KMS-11 (cell line): ENCODE measurements at regions not wholly inside any gene's neighbourhood (a gene's known extent, or its start where the extent isn't known, plus 50 kb on each side); places are given as distances from the start of the nearest gene placed in this dataset.
"Not testable (repeated sequence)": the region's sequence is repeated elsewhere in the genome, so short reads cannot be mapped to it uniquely, and the experiment has no call there.

Experiments
- H2AFZ ChIP-seq: fragments of 200-600 bp; sonication (generic); 2 replicates; pipeline ENCODE4 v1.6.1; 2016; ENCODE audit warnings: antibody characterized with exemption, mixed run types, low read depth
- H3K27ac ChIP-seq: fragments of 200-600 bp; sonication (generic); 2 replicates; pipeline ENCODE4 v1.6.1; 2016; ENCODE audit warnings: mild to moderate bottlenecking, mixed run types
- H3K27me3 ChIP-seq: fragments of 200-600 bp; sonication (generic); 2 replicates; pipeline ENCODE4 v1.6.1; 2017; ENCODE audit warnings: mild to moderate bottlenecking, low read depth, mixed run types, moderate library complexity; ENCODE audit not compliant: insufficient read depth
- H3K36me3 ChIP-seq: fragments of 200-600 bp; sonication (generic); 2 replicates; pipeline ENCODE4 v1.6.1; 2017; ENCODE audit warnings: mild to moderate bottlenecking, mixed run types; ENCODE audit not compliant: insufficient read depth
- H3K4me1 ChIP-seq: fragments of 200-600 bp; sonication (generic); 2 replicates; pipeline ENCODE4 v1.6.1; 2016; ENCODE audit warnings: mild to moderate bottlenecking, low read depth, mixed run types; ENCODE audit not compliant: poor library complexity, severe bottlenecking
- H3K4me2 ChIP-seq: fragments of 200-600 bp; sonication (generic); 2 replicates; pipeline ENCODE4 v1.7.0; 2016; ENCODE audit warnings: mild to moderate bottlenecking, mixed run types
- H3K4me3 ChIP-seq: fragments of 200-600 bp; sonication (generic); IDR thresholded peaks from 2 replicates; pipeline ENCODE4 v1.6.1; 2017; ENCODE audit warnings: low read depth, low read length, mixed read lengths; ENCODE audit not compliant: insufficient read depth
- H3K79me2 ChIP-seq: fragments of 200-600 bp; sonication (generic); 2 replicates; pipeline ENCODE4 v1.6.1; 2016; ENCODE audit warnings: low read depth, mixed run types; ENCODE audit not compliant: insufficient read depth
- H3K9ac ChIP-seq: fragments of 200-600 bp; sonication (generic); 2 replicates; pipeline ENCODE4 v1.6.1; 2016; ENCODE audit warnings: mild to moderate bottlenecking, mixed run types
- H4K20me1 ChIP-seq: fragments of 200-600 bp; sonication (generic); 2 replicates; pipeline ENCODE4 v1.6.1; 2016; ENCODE audit warnings: mild to moderate bottlenecking, mixed run types; ENCODE audit not compliant: insufficient read depth
- TF ChIP-seq, protein P1 (sequence below): fragments of 200-600 bp; sonication (generic); conservative IDR thresholded peaks from 2 replicates; pipeline ENCODE4 v1.6.1; 2017; ENCODE audit warnings: low read depth, mild to moderate bottlenecking, antibody characterized with exemption, low read length, moderate library complexity, mixed read lengths

DNA sequence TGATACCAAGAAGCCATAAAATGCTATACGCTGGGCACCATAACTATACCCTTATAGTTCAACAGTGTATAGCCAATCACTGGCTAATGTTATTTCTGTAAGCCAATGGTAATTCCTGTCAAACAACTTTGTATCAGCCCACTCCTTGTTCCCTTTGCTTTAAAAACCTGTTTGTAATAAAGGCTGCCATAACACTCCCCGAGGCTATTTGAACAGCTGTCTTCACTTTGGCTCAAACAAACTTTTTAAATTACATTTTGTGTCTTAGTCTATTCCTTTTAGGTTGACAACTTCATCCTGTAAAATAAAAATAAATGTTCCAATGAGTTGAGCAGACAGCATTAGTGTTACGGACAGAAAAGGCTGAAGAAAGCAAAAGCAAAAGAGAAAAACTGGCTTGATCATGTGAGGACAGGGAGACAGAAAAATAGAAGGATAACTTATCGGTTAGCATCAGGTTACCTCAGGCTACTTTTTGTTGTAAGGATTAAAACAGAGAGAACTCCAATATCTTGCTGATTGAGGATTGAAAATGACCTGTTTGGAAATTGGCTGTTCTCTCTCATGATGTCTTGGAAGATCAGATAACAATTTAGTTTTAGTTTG is 95.0 kb downstream of the AASDHPPT start:
- Histone ChIP-seq H3K4me1 (no peaks in the 10 kb centered on the region), H3K4me3 (no peak overlapping the region), H3K27me3 (no peaks in the 10 kb centered on the region), H3K9ac (no peak overlapping the region), H4K20me1 (no peaks in the 10 kb centered on the region), H3K27ac (no peak overlapping the region), H3K4me2 (no peak overlapping the region), H2AFZ (no peak overlapping the region), H3K36me3 (no peaks in the 10 kb centered on the region), H3K79me2 (no peaks in the 10 kb centered on the region)
- TF ChIP-seq, protein P1, sequence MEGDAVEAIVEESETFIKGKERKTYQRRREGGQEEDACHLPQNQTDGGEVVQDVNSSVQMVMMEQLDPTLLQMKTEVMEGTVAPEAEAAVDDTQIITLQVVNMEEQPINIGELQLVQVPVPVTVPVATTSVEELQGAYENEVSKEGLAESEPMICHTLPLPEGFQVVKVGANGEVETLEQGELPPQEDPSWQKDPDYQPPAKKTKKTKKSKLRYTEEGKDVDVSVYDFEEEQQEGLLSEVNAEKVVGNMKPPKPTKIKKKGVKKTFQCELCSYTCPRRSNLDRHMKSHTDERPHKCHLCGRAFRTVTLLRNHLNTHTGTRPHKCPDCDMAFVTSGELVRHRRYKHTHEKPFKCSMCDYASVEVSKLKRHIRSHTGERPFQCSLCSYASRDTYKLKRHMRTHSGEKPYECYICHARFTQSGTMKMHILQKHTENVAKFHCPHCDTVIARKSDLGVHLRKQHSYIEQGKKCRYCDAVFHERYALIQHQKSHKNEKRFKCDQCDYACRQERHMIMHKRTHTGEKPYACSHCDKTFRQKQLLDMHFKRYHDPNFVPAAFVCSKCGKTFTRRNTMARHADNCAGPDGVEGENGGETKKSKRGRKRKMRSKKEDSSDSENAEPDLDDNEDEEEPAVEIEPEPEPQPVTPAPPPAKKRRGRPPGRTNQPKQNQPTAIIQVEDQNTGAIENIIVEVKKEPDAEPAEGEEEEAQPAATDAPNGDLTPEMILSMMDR: no peak

DNA sequence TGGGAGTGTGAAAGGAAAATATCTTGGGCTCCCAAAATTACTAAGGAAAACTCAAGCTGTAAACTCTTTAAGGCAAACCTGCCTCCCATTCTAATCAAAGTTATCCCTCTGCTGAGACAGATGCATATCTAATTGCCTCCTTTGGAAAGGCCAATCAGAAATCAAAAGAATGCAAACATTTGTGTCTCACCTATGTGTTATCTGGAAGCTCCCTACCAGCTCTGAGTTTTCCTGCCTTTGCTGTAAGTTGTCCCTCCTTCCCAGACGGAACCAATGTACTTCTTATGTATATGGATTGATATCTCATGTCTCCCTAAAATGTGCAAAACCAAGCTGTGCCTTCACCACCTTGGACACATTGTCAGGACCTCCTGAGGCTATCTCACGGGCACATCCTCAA is 95.8 kb downstream of the AASDHPPT start:
- H2AFZ ChIP-seq: no peak overlapping the region
- no peaks in the 10 kb centered on the region for H3K79me2 ChIP-seq
- no peaks in the 10 kb centered on the region for H4K20me1 ChIP-seq
- H3K4me2 ChIP-seq: no peak overlapping the region
- no peaks in the 10 kb centered on the region for H3K36me3 ChIP-seq
- no peaks in the 10 kb centered on the region for H3K4me1 ChIP-seq
- no peak overlapping the region for H3K4me3 ChIP-seq
- H3K27me3 ChIP-seq: no peaks in the 10 kb centered on the region
- TF ChIP-seq, protein P1: no peak
- H3K27ac ChIP-seq: no peak overlapping the region
- H3K9ac ChIP-seq: no peak overlapping the region

DNA sequence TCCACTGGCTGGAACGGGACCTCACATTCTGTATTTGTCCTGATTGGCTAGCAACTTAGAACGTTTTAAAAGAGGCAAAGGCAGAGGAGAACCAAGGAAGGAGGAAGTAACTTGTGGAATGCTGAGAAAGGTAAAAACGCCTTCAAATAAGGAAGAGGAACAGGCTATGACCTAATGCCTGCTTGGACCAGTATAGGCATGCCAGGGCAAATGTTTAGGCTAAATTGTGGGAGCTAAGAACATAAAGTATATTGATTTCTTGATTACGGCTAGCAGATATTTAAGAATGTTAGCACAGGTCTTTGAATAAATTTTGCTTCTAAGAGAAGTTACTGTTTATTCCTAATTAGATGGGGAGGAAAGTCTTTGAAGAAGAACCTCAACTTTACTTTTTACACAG is 96.5 kb downstream of the AASDHPPT start:
- H2AFZ ChIP-seq, H3K4me2 ChIP-seq, H3K27me3 ChIP-seq, H3K27ac ChIP-seq, H3K79me2 ChIP-seq, H4K20me1 ChIP-seq, H3K4me3 ChIP-seq, H3K36me3 ChIP-seq, H3K9ac ChIP-seq, H3K4me1 ChIP-seq: not testable (repeated sequence)

DNA sequence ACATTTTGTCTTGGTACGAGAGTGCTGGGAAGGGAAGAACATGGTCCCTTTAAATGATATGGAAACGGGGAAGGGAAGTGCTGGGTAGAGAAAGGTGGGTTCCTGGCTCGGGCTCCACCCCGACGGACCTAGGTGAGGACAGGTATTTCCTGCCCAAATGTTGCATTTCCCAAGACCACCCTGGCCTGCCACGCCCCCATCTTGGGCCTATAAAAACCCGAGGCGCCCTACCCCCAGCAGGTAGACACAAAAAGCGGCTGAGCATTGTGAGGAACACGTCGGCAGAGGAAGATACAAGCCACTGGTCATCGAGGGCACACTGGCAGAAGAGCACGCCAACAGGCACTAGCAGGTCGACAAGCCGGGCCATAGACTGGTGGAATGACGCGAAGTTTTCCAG is 99.4 kb downstream of the AASDHPPT start:
- Histone ChIP-seq H2AFZ (no peak overlapping the region), H3K79me2 (no peaks in the 10 kb centered on the region), H3K4me1 (no peaks in the 10 kb centered on the region), H3K4me3 (no peak overlapping the region), H3K36me3 (no peaks in the 10 kb centered on the region), H3K27me3 (no peaks in the 10 kb centered on the region), H3K27ac (no peak overlapping the region), H4K20me1 (no peaks in the 10 kb centered on the region), H3K9ac (no peak overlapping the region), H3K4me2 (no peak overlapping the region)
- TF ChIP-seq, protein P1: no peak

DNA sequence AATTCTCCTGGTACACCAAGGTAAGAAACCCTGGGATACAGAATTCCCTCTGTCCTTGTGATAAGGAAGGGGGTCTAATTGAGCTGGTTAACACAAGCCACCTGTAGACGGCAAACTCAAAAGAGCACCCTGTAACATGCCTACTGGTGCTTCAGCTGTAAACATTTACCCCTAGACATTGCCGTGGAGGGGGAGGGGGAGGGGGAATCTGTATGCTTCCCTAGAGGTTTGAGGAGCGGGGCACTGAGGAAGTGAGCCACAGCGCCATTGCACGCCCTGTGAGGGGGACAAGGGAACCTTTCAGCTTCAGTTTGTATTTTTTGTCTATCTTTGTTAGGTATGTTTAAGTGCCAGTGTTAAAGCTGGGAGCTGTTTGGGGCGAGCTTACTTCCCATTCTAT is 99.8 kb downstream of the AASDHPPT start:
- no peaks in the 10 kb centered on the region for H3K36me3 ChIP-seq
- no peak overlapping the region for H3K9ac ChIP-seq
- no peaks in the 10 kb centered on the region for H3K27me3 ChIP-seq
- TF ChIP-seq, protein P1: no peak
- H4K20me1 ChIP-seq: no peaks in the 10 kb centered on the region
- H3K4me2 ChIP-seq: no peak overlapping the region
- H3K4me3 ChIP-seq: no peak overlapping the region
- no peak overlapping the region for H3K27ac ChIP-seq
- H2AFZ ChIP-seq: no peak overlapping the region
- no peaks in the 10 kb centered on the region for H3K4me1 ChIP-seq
- no peaks in the 10 kb centered on the region for H3K79me2 ChIP-seq
